Gastroesophageal sphincter (tissue), 3 donors: ENCODE measurements at regions not wholly inside any gene's neighbourhood (a gene's known extent, or its start where the extent isn't known, plus 50 kb on each side); places are given as distances from the start of the nearest gene placed in this dataset.

Experiments
- CTCF ChIP-seq, 4 experiments: fragments of 200-600 bp in 2 of 4; fragments of 450-650 bp in 2 of 4; sonication (generic) in 1 of 4; IDR thresholded peaks; one replicate each; pipeline ENCODE4 v1.5.1; 2017 to 2019; ENCODE audit warnings: antibody characterized with exemption in 4 of 4, mild to moderate bottlenecking in 2 of 4, moderate library complexity in 2 of 4
- POLR2A ChIP-seq, 2 donors: fragments of 450-650 bp; IDR thresholded peaks; one replicate each; pipeline ENCODE4 v1.6.1; 2017; ENCODE audit warnings: antibody characterized with exemption in 2 of 2, mild to moderate bottlenecking in 2 of 2, moderate library complexity in 1 of 2

- TF ChIP-seq POLR2A (IDR thresholded peaks at IDR 0.05) (no peak), CTCF (IDR thresholded peaks at IDR 0.05) (no peak)
Measured at GRCh38 chr6:93048381-93048780, 371.0 kb downstream of the EPHA7 start.
